Islet precursor cell (in vitro differentiated cells): ENCODE measurements at regions not wholly inside any gene's neighbourhood (a gene's known extent, or its start where the extent isn't known, plus 50 kb on each side); places are given as distances from the start of the nearest gene placed in this dataset.

Experiments used
- DNase-seq: peaks from one replicate; pipeline ENCODE4 v3.0.0-alpha.2; 2018

DNA sequence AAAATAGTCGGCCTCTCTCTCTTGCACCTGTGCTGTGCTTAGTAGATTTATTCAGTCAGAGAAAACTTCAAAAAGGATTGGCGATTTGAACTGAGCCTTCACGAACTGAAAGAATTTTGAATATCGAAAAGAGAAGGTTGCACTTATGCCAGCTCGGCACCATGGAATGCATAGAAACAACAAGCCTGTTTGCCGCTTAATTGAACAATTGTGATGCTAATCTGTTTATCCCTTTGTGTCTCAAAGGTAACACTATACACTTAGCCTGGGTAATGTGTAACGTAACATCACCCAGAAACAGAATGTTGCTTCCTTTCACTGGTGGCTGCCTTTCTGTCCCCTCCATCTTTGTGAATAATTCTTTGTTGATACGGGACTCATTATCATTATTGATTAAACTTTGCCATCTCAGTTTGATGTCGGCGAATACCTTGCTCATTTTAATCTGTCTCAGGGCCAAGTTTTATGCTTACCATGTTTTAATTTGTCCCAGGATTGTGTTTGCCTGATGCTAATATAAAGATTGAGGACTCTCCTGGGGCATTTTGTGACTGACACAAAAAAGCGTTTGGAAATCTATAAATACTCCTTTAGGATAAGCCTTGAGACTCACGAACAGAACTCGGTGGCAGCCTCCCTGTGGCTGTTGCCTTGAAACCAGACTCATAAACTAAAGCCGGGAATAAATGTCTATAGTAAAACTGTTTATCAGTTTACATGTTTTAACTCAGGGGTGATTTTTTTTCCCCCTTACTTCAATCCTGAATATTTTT lies 400.5 kb downstream of the RAPGEF2 start:
- DNase-seq = no peak

DNA sequence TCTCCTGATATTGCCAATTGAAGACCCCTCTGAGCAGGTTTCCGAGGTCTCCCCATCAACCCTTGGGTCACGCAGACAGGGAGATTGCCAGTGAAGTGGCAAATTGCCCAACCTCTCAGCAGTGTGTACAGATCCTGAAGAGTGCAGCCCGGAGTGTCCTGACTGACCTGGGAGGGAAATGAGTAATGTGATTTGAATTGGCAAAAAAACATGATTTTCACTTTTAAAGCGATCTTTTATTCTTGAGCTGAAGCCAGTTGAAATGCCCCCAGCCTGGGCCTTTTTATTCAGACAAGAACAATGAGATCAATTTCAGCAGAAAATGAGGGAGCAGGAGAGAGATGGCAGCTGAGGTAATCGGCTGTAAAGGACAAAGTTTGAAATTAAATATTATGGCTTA lies 401.8 kb downstream of the RAPGEF2 start:
- DNase-seq = no peak

DNA sequence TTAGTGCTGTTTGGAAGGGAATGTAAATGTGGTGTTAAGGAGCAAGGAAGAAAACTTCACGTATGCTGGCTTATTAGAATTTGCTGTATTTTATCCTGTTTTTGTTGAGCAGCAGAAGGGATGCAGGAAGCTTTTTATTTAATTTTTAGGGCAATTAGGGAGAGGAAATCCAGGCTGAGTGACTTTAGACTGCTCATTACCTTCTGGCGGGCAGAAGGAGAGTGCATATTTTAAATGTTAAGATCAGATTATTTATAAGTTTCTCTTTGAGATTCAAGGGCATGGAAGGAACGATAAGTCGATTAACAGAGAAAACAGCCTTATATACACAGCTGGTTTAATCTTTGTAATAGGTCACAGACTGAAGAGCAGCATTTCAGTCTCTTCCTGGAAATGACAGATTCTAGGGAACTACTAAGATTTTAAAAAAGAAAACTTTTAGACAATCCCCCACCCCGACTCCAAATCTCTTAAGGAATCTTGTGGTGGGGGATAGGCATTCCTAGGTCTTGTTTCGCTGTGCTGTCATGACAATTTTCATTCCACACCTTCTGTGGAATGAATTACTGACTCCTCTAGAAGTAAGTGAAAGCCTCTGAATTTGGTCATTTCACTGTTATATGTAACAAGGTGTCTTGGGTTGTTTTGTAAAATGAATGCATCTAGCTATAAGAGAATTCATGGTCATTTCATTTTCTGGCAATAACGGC lies 402.5 kb downstream of the RAPGEF2 start:
- DNase-seq = no peak

GRCh38 chr4:159506801-159507517 lies 404.1 kb downstream of the RAPGEF2 start:
- no peak for DNase-seq

DNA sequence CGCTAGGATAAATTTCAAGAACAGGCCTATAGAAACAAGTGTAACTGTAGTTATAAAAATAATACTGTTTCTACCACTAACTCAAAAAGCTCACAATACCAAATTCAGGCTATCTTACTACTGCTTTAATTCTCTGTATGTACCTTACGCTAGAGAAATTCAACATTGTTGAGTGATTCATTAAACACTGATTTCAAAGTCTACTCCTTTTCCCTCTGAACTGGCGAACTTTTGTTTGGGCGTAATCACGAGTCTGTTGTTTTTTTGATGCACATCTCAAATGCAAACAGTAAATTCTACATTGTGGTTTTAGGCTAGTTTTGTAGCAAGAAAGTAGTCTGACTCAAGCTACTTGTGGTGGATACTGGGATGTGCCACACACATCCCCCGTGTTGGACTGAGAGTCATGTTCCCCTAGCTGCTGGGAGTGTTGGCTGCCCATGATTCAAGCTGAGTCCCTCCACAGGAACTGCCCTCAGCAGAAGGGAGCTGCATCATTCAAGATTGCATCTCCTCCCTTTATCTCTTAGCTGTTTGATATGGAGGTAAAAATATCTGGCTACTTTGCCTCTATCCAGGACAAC lies 406.1 kb downstream of the RAPGEF2 start:
- DNase-seq = no peak

- DNase-seq = no peak
Measured at GRCh38 chr4:159512348-159512747, 409.5 kb downstream of the RAPGEF2 start.

DNA sequence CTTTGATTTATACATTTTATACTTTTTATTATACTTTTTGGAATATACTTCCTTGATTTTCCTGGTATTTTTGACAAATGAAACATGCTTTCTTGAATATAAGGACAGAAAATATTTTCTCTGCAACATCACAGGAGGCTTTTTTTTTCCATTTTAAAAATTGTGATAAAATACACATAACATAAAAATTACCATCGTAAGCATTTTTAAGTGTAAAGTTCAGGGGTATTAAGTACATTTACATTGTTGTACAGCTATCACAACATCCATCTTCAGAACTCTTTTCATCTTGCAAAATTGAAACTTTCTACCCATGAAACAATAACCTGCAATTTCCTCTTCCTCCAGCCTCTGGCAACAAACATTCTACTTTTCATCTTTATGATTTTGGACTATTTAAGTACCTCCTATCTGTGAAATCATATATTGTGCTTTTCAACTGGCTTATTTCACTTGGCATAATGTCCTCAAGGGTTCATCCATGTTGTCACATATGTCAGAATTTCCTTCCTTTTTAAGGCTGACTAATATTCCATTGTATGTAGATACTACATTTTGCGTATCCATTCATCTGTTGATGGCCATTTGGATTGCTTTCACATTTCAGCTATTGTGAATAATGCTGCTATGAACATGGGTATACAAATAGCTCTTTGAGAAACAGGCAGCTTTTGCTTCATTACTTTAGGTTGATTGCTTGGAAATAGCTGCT lies 412.6 kb downstream of the RAPGEF2 start:
- no peak for DNase-seq

DNA sequence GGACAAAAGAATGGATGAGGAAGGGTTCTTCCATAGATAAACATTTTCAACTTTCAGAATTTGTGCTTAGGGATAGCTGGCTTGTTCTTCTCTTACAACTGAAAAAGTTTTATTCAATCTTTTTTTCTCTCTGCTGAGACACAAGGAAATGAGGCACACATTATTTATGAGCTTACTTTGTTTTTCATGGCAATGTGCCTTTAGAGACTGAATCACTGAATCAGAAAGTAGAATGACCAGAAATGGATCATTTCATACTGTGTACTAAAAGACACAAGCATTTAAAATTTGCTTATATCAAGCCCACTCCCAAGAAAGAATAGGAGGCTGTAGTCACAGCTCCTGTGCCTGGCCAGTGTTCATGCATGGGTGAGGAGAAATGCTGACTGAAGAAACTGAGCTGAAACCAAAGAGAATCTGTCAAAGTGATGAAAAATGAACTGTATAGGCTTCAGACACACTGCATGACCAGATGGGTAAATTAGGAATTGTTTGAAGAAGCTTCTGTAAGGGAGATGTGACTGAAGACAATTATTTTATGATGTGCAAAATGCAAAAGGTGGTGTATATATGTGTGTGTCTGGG lies 413.8 kb downstream of the RAPGEF2 start:
- DNase-seq = no peak

DNA sequence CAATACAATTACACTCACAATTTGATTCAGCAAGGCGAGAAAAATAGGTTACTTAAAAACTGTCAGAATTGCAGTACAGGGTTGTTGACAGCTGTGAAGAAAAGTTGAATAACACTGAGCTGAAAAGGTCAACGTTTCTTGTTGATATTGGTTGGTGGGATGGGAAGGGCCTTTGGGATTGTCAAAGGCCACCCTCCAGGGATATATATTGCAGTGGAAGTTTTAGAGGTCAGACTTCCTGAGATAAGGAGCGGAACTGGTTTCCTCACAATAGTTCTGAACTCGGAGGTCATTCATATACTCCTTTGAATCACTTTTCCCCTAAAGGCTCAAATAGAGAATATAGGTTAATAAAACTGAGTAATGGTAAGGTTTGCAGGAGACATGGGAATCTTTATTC lies 417.2 kb downstream of the RAPGEF2 start:
- no peak for DNase-seq

GRCh38 chr4:159526172-159526571 lies 423.3 kb downstream of the RAPGEF2 start:
- no peak for DNase-seq

- DNase-seq = no peak
Measured at GRCh38 chr4:159534655-159535054, 431.8 kb downstream of the RAPGEF2 start.

DNA sequence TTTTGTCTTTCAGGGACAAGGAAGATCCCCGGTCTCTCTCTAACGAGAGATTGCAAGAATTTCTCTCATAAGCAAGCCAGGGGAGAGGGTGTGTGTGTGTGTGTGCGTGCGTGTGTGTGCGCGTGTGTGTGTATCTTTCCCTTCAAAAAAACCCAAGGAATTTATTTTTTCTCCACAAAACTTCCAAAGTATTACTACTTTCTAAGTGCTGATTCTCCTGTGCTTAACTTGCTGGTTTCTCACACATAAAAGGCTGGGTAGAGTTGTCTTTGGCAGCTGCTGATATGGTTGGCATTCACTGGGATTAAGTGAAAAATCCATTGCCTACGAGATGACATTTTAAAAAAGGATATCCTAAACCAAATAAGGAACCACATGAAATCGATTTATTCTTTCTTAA lies 435.7 kb downstream of the RAPGEF2 start:
- DNase-seq = no peak

GRCh38 chr4:159540038-159540437 lies 437.2 kb downstream of the RAPGEF2 start:
- DNase-seq = no peak

- DNase-seq = no peak
Measured at GRCh38 chr4:159540501-159540900, 437.6 kb downstream of the RAPGEF2 start.

- DNase-seq = no peak
Measured at GRCh38 chr4:159541143-159541542, 438.3 kb downstream of the RAPGEF2 start.

GRCh38 chr4:159542296-159542695 lies 439.4 kb downstream of the RAPGEF2 start:
- DNase-seq = no peak

DNA sequence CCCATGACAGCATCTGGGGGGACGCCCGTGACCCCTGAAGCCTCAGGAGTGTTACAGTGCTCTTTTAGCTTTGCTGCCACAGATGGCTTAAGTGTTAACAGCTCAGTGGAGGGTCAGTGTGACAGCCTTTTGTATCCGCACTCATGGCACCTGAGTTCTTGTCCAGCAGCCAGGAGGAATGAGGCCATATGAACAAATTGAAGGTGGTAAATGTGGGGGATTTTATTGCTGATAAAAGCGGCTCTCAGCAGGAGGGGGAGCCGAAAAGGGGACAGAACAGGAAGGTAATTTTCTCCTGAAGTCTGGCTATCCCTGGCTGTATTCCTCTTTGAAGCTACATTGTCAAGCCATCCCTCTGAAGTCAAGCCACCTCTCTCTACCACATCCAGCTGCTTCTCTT lies 441.0 kb downstream of the RAPGEF2 start:
- DNase-seq = no peak

- DNase-seq = no peak
Measured at GRCh38 chr4:159545556-159545955, 442.7 kb downstream of the RAPGEF2 start.

DNA sequence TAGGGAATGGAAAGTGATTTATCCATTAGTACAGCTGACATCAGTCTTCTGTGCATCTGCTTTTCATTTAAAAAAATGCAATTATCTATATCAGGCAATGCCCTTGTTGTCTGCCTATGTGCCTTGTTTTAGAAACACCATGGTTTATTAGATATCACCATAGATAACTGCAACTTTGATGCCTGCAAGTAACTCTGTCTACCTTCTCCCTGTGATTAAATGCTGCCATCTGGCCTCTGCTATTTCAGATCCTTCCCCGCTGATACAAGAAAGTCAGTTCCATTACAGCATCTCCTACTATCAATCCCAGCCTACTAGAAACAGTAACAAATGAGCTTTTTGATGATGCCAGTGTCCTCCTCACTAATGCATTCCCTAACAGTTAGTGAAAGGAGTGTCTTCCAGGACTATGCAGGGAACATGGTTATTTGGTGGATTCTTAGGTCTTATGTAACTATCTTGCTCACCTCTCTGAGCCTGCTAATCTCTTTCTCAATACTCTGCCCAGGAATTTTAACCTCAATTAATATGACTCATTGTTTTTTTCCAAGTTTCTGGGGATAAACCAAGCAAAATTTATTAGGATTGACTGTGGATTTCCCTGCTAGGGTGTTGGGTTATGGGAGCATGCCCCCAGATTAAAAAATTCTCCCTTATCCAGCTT lies 444.9 kb downstream of the RAPGEF2 start:
- no peak for DNase-seq

GRCh38 chr4:159549098-159549518 lies 446.2 kb downstream of the RAPGEF2 start:
- DNase-seq = no peak

- no peak for DNase-seq
Measured at GRCh38 chr4:159551281-159551680, 448.4 kb downstream of the RAPGEF2 start.
